RPMI7951 (cell line): ENCODE measurements at regions not wholly inside any gene's neighbourhood (a gene's known extent, or its start where the extent isn't known, plus 50 kb on each side); places are given as distances from the start of the nearest gene placed in this dataset.
A peak's percentile ranks its signal among the peaks of the same experiment; 100 is the strongest.

Experiments used
- DNase-seq: peaks from one replicate; pipeline ENCODE4 v3.0.0-alpha.2; 2012; ENCODE audit warnings: low read depth

GRCh38 chrX:42725196-42725595 lies 52.8 kb downstream of the PPP1R2C start:
- DNase-seq: no peak

GRCh38 chrX:42720209-42720608 lies 57.8 kb downstream of the PPP1R2C start:
- no peak for DNase-seq

GRCh38 chrX:42715701-42716262 lies 62.2 kb downstream of the PPP1R2C start:
- no peak for DNase-seq

- no peak for DNase-seq
These were observed 62.8 kb downstream of the PPP1R2C start for GRCh38 chrX:42714981-42715700.

GRCh38 chrX:42710452-42710851 lies 67.5 kb downstream of the PPP1R2C start:
- no peak for DNase-seq

- DNase-seq: no peak
These were observed 69.7 kb downstream of the PPP1R2C start for GRCh38 chrX:42708222-42708621.

- no peak for DNase-seq
These were observed 70.2 kb downstream of the PPP1R2C start for GRCh38 chrX:42707742-42708141.

GRCh38 chrX:42704454-42704853 lies 73.5 kb downstream of the PPP1R2C start:
- no peak for DNase-seq

GRCh38 chrX:42697544-42697943 lies 80.4 kb downstream of the PPP1R2C start:
- DNase-seq: no peak

GRCh38 chrX:42696536-42697124 lies 81.3 kb downstream of the PPP1R2C start:
- no peak for DNase-seq

- no peak for DNase-seq
These were observed 82.1 kb downstream of the PPP1R2C start for GRCh38 chrX:42695800-42696358.

- no peak for DNase-seq
These were observed 83.6 kb downstream of the PPP1R2C start for GRCh38 chrX:42694260-42694815.

GRCh38 chrX:42691196-42691595 lies 86.8 kb downstream of the PPP1R2C start:
- DNase-seq: no peak

- DNase-seq: no peak
These were observed 91.3 kb downstream of the PPP1R2C start for GRCh38 chrX:42686706-42687105.

GRCh38 chrX:42686296-42686695 lies 91.7 kb downstream of the PPP1R2C start:
- DNase-seq: no peak

- no peak for DNase-seq
These were observed 93.9 kb downstream of the PPP1R2C start for GRCh38 chrX:42684065-42684464.

GRCh38 chrX:42680666-42681065 lies 97.3 kb downstream of the PPP1R2C start:
- DNase-seq: no peak

GRCh38 chrX:42678133-42678532 lies 99.8 kb downstream of the PPP1R2C start:
- peak; percentile 4 for DNase-seq

GRCh38 chrX:42673301-42673810 lies 104.6 kb downstream of the PPP1R2C start:
- DNase-seq: no peak

- DNase-seq: no peak
These were observed 113.3 kb downstream of the PPP1R2C start for GRCh38 chrX:42664680-42665079.

GRCh38 chrX:42628471-42628870 lies 149.5 kb downstream of the PPP1R2C start:
- DNase-seq: no peak

GRCh38 chrX:42627891-42628290 lies 150.1 kb downstream of the PPP1R2C start:
- DNase-seq: no peak

GRCh38 chrX:42624524-42624923 lies 153.4 kb downstream of the PPP1R2C start:
- no peak for DNase-seq
